ENCODE measurements at regions not wholly inside any gene's neighbourhood (a gene's known extent, or its start where the extent isn't known, plus 50 kb on each side); places are given as distances from the start of the nearest gene placed in this dataset.

GRCh38 chr3:22977042-22977441, 226.1 kb upstream of the UBE2E2 start:
- H3K4me3 ChIP-seq (ENCODE audit: low read depth, low read length) = no peak overlapping the region
- TF ChIP-seq, protein P1, sequence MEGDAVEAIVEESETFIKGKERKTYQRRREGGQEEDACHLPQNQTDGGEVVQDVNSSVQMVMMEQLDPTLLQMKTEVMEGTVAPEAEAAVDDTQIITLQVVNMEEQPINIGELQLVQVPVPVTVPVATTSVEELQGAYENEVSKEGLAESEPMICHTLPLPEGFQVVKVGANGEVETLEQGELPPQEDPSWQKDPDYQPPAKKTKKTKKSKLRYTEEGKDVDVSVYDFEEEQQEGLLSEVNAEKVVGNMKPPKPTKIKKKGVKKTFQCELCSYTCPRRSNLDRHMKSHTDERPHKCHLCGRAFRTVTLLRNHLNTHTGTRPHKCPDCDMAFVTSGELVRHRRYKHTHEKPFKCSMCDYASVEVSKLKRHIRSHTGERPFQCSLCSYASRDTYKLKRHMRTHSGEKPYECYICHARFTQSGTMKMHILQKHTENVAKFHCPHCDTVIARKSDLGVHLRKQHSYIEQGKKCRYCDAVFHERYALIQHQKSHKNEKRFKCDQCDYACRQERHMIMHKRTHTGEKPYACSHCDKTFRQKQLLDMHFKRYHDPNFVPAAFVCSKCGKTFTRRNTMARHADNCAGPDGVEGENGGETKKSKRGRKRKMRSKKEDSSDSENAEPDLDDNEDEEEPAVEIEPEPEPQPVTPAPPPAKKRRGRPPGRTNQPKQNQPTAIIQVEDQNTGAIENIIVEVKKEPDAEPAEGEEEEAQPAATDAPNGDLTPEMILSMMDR (IDR thresholded peaks at IDR 0.05; ENCODE audit: low read depth, low read length) = no peak

DNA sequence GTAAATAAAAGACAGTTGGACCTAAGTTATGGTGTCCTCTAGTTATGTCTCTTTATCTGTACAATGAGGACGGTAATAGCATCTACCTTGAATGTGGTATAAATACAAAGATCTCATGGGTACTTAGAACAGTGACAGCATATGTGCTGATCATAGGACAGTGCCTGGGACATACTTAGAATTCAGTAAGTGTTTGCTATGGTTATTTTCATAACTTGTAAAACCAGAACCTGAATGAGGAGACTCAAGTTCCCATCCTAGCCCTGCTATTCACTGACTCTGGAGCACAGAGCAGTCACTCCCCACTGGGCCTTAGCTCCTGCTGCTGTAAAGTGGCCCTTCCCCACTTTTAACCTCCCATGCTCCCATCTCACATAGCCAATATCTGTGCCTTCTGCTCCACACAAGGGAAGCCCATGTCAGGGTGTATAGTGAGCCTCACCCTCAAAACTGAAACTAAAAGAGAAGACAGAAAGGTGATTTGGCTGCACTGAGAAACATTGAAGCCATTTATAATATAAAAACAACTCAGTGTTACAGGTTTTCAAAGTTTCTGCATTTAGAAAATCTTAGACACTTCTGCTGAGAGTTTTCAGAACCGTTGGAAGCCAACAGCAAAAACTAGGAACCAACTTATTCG, 225.4 kb upstream of the UBE2E2 start:
- H3K4me3 ChIP-seq (ENCODE audit: low read depth, low read length) = no peak overlapping the region
- TF ChIP-seq, protein P1 (IDR thresholded peaks at IDR 0.05; ENCODE audit: low read depth, low read length) = no peak

GRCh38 chr3:22979581-22979980, 223.5 kb upstream of the UBE2E2 start:
- no peak overlapping the region for H3K4me3 ChIP-seq (ENCODE audit: low read depth, low read length)
- TF ChIP-seq, protein P1 (IDR thresholded peaks at IDR 0.05; ENCODE audit: low read depth, low read length) = no peak

DNA sequence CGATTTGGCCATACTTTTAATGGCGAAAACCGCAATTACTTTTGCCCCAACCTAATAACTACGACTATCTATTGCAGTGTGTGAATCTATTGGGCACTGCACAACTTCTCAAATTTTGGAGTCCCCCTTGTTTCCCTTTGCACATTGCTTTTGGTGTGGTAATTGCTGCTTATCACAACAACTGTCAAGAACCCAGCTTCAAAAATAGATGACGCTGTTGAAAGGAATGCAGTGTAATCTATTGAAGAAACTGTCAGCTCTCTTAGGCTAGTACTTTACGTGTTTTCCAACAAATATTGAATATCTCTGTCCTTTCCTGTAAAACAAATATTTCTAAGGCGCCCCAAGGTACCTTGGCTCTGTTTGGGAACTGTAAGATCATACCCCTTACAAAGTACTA, 222.8 kb upstream of the UBE2E2 start:
- TF ChIP-seq, protein P1 (IDR thresholded peaks at IDR 0.05; ENCODE audit: low read depth, low read length) = no peak
- no peak overlapping the region for H3K4me3 ChIP-seq (ENCODE audit: low read depth, low read length)

DNA sequence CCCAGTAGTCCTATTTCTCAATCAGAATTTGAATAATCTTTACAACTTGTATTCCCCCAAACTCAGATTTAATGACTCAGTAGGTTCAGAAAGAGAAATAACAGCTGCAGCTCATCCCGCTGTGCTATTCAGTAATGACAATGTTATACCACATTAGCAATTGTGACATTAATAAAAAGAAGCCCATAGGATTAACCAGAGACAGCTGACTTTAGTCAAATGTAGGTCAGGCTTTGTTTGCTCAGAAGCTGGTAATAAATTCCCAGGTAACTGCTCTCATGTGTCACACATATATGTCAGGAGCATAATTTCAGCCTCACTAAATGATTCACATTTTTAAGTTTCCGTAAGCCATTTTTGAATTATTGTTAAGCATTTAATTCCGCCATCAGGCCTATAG, 222.0 kb upstream of the UBE2E2 start:
- TF ChIP-seq, protein P1 (IDR thresholded peaks at IDR 0.05; ENCODE audit: low read depth, low read length) = no peak
- no peak overlapping the region for H3K4me3 ChIP-seq (ENCODE audit: low read depth, low read length)

DNA sequence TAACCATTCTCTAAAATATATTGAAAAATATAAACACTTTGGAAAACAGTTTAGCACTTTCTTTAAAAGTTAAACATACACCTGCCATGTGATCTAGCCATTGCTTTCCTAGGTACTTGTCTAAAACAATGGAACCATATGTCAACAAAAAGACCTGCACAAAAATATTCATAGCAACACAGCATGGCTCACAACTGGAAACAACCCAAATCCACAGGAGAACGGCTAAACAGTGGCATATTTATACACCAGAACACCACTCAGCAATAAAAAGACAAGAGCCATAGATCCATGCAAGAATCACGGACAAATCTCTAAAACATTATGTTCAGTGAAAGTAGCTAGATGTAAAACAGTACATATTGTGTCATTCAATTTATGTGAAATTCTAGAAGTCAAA, 221.3 kb upstream of the UBE2E2 start:
- TF ChIP-seq, protein P1 (IDR thresholded peaks at IDR 0.05; ENCODE audit: low read depth, low read length) = no peak
- H3K4me3 ChIP-seq (ENCODE audit: low read depth, low read length) = no peak overlapping the region

- TF ChIP-seq, protein P1 (IDR thresholded peaks at IDR 0.05; ENCODE audit: low read depth, low read length) = no peak
- H3K4me3 ChIP-seq (ENCODE audit: low read depth, low read length) = no peak overlapping the region
These were observed 220.0 kb upstream of the UBE2E2 start for GRCh38 chr3:22982981-22983587.

All from WI38 (cell line).